ENCODE measurements at regions not wholly inside any gene's neighbourhood (a gene's known extent, or its start where the extent isn't known, plus 50 kb on each side); places are given as distances from the start of the nearest gene placed in this dataset.

DNA sequence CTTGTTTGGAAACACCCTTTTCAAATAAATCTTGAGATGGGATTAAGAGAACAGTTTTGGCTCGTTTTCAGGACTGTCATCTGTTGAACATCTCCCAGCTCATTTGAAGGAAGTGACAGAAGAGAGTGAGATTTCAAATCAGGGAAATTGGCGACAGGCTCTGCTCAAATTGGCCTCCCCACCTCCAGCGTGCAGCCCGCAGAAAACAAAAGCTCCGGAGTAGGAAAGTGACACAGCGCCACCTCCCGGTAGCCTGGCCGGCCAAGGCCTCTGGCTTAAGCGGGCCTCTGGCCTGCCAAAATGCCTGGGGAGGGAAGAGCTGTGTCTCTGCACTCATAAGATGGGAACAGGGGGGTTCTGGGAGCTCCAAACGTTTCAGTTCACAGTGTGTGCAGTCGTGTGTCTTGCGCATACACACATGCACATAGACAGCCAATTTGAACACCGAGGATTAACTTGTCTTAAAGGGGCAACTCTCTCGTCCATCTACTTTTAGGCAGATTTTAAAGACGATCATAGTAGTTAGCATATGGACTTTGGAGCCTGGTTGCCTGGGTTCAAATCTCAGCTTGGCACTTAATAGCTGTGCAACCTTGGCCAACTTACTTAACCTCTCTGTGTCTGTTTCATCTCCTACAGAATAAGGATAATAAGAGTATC lies 132.7 kb upstream of the RCN1 start (continued):
- TF ChIP-seq, protein P1, sequence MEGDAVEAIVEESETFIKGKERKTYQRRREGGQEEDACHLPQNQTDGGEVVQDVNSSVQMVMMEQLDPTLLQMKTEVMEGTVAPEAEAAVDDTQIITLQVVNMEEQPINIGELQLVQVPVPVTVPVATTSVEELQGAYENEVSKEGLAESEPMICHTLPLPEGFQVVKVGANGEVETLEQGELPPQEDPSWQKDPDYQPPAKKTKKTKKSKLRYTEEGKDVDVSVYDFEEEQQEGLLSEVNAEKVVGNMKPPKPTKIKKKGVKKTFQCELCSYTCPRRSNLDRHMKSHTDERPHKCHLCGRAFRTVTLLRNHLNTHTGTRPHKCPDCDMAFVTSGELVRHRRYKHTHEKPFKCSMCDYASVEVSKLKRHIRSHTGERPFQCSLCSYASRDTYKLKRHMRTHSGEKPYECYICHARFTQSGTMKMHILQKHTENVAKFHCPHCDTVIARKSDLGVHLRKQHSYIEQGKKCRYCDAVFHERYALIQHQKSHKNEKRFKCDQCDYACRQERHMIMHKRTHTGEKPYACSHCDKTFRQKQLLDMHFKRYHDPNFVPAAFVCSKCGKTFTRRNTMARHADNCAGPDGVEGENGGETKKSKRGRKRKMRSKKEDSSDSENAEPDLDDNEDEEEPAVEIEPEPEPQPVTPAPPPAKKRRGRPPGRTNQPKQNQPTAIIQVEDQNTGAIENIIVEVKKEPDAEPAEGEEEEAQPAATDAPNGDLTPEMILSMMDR (IDR thresholded peaks at IDR 0.05; ENCODE audit: control extremely low read depth in 1 of 3, insufficient read depth in 1 of 3, low read depth in 1 of 3, low read length in 3 of 3) = peak; percentile 90 to 95 (median 94)
- peak; percentile 57; the same call in 1 of the 2 replicates for TF ChIP-seq JUND (IDR thresholded peaks at IDR 0.05; ENCODE audit: low read length)

Measured in H1 (cell line).